Vagina (tissue), 2 donors: ENCODE measurements at regions not wholly inside any gene's neighbourhood (a gene's known extent, or its start where the extent isn't known, plus 50 kb on each side); places are given as distances from the start of the nearest gene placed in this dataset.
"Not testable (repeated sequence)": the region's sequence is repeated elsewhere in the genome, so short reads cannot be mapped to it uniquely, and the experiment has no call there.

Experiments used
- DNase-seq, 2 donors: peaks; one replicate each; pipeline ENCODE4 v3.0.0-alpha.2; 2017; ENCODE audit errors: extremely low spot score in 2 of 2
- H3K27ac ChIP-seq: fragments of 200-600 bp; sonication (generic); one replicate; pipeline ENCODE4 v1.5.1; 2019
- H3K27me3 ChIP-seq: fragments of 200-600 bp; sonication (generic); one replicate; pipeline ENCODE4 v1.5.1; 2019
- H3K36me3 ChIP-seq, 2 donors: fragments of 200-600 bp; sonication (generic); one replicate each; pipeline ENCODE4 v1.5.1; 2017 to 2019
- H3K4me1 ChIP-seq: fragments of 200-600 bp; sonication (generic); one replicate; pipeline ENCODE4 v1.5.1; 2019
- H3K4me3 ChIP-seq, 2 donors: fragments of 200-600 bp; sonication (generic); 1 replicate in 1 of 2; 2 replicates in 1 of 2; pipeline ENCODE4 v1.5.1; 2016 to 2019
- H3K9me3 ChIP-seq: fragments of 200-600 bp; sonication (generic); one replicate; pipeline ENCODE4 v1.5.1; 2019
- CTCF ChIP-seq, 3 experiments: fragments of 450-650 bp in 2 of 3; fragments of 200-600 bp in 1 of 3; sonication (generic) in 1 of 3; IDR thresholded peaks; one replicate each; pipeline ENCODE4 v1.5.1; 2017 to 2019; ENCODE audit warnings: antibody characterized with exemption in 3 of 3, mild to moderate bottlenecking in 2 of 3, moderate library complexity in 2 of 3
- POLR2A ChIP-seq, 2 donors: fragments of 450-650 bp; IDR thresholded peaks; one replicate each; pipeline ENCODE4 v1.6.1; 2017; ENCODE audit warnings: antibody characterized with exemption in 2 of 2, mild to moderate bottlenecking in 2 of 2, moderate library complexity in 2 of 2
- POLR2AphosphoS5 ChIP-seq, 2 donors: sonication (generic); formaldehyde crosslinking; IDR thresholded peaks; one replicate each; pipeline ENCODE4 v1.9.0; 2017; ENCODE audit warnings: antibody characterized with exemption in 2 of 2, mild to moderate bottlenecking in 2 of 2, low read depth in 1 of 2; ENCODE audit not compliant: insufficient read depth in 1 of 2
- intact Hi-C: fragments of 100-400 bp; cut with DNase I; formaldehyde crosslinking; loops from one replicate; pipeline ENCODE4 v1.15.1; 2023

- intact Hi-C loops: no loop called here
- no peak for TF ChIP-seq CTCF (IDR thresholded peaks at IDR 0.05)
- TF ChIP-seq POLR2A (IDR thresholded peaks at IDR 0.05): no peak
- no peak for TF ChIP-seq POLR2AphosphoS5 (IDR thresholded peaks at IDR 0.05; ENCODE audit: insufficient read depth in 1 of 2, low read depth in 1 of 2)
Observed at GRCh38 chr4:12492730-12493393, 991.3 kb downstream of the RAB28 start.

GRCh38 chr4:12488672-12489071, 995.5 kb downstream of the RAB28 start:
- H3K9me3 ChIP-seq: no peaks in the 10 kb centered on the region
- no peak overlapping the region for H3K27ac ChIP-seq
- no peaks in the 10 kb centered on the region for H3K36me3 ChIP-seq
- DNase-seq: no peak
- no peak for TF ChIP-seq CTCF (IDR thresholded peaks at IDR 0.05)
- no peak for TF ChIP-seq POLR2AphosphoS5 (IDR thresholded peaks at IDR 0.05; ENCODE audit: insufficient read depth in 1 of 2, low read depth in 1 of 2)
- no peak for TF ChIP-seq POLR2A (IDR thresholded peaks at IDR 0.05)
- intact Hi-C loops: no loop called here
- H3K27me3 ChIP-seq: no peaks in the 10 kb centered on the region
- H3K4me1 ChIP-seq: no peaks in the 10 kb centered on the region
- H3K4me3 ChIP-seq: no peak overlapping the region

More at GRCh38 chr4:12492730-12493393, 991.3 kb downstream of the RAB28 start:
- H3K4me1 ChIP-seq: no peaks in the 10 kb centered on the region
- no peaks in the 10 kb centered on the region for H3K9me3 ChIP-seq
- H3K4me3 ChIP-seq: no peak overlapping the region
- H3K27ac ChIP-seq: no peak overlapping the region
- DNase-seq: no peak
- no peaks in the 10 kb centered on the region for H3K36me3 ChIP-seq
- H3K27me3 ChIP-seq: no peaks in the 10 kb centered on the region

GRCh38 chr4:12487000-12487399, 997.1 kb downstream of the RAB28 start:
- Histone ChIP-seq H3K9me3 (no peaks in the 10 kb centered on the region), H3K27ac (no peak overlapping the region), H3K4me1 (no peaks in the 10 kb centered on the region), H3K4me3 (no peak overlapping the region), H3K27me3 (no peaks in the 10 kb centered on the region), H3K36me3 (no peaks in the 10 kb centered on the region)
- intact Hi-C loops: no loop called here
- DNase-seq: no peak
- TF ChIP-seq POLR2A (IDR thresholded peaks at IDR 0.05) (no peak), CTCF (IDR thresholded peaks at IDR 0.05) (no peak), POLR2AphosphoS5 (IDR thresholded peaks at IDR 0.05; ENCODE audit: insufficient read depth in 1 of 2, low read depth in 1 of 2) (no peak)

GRCh38 chr4:12472087-12472486, 1012.1 kb downstream of the RAB28 start:
- DNase-seq: no peak
- intact Hi-C loops: no loop called here
- Histone ChIP-seq H3K4me1 (no peaks in the 10 kb centered on the region), H3K4me3 (no peak overlapping the region), H3K27ac (no peak overlapping the region), H3K9me3 (no peaks in the 10 kb centered on the region), H3K27me3 (no peaks in the 10 kb centered on the region), H3K36me3 (no peaks in the 10 kb centered on the region)
- TF ChIP-seq POLR2AphosphoS5 (IDR thresholded peaks at IDR 0.05; ENCODE audit: insufficient read depth in 1 of 2, low read depth in 1 of 2): no peak
- no peak for TF ChIP-seq CTCF (IDR thresholded peaks at IDR 0.05)
- TF ChIP-seq POLR2A (IDR thresholded peaks at IDR 0.05): no peak

GRCh38 chr4:12471193-12471592, 1012.9 kb downstream of the RAB28 start:
- intact Hi-C loops: no loop called here
- no peak overlapping the region for H3K4me3 ChIP-seq
- no peaks in the 10 kb centered on the region for H3K4me1 ChIP-seq
- H3K36me3 ChIP-seq: no peaks in the 10 kb centered on the region
- H3K27ac ChIP-seq: no peak overlapping the region
- TF ChIP-seq POLR2AphosphoS5 (IDR thresholded peaks at IDR 0.05; ENCODE audit: insufficient read depth in 1 of 2, low read depth in 1 of 2): no peak
- TF ChIP-seq POLR2A (IDR thresholded peaks at IDR 0.05): no peak
- TF ChIP-seq CTCF (IDR thresholded peaks at IDR 0.05): no peak
- no peaks in the 10 kb centered on the region for H3K9me3 ChIP-seq
- H3K27me3 ChIP-seq: no peaks in the 10 kb centered on the region
- no peak for DNase-seq

GRCh38 chr4:12461576-12461975, 1022.6 kb downstream of the RAB28 start:
- DNase-seq, intact Hi-C loops: not testable (repeated sequence)

More at GRCh38 chr4:12461576-12461975, 1022.6 kb downstream of the RAB28 start:
- H3K4me3 ChIP-seq, H3K36me3 ChIP-seq, H3K27me3 ChIP-seq, H3K9me3 ChIP-seq, H3K27ac ChIP-seq, H3K4me1 ChIP-seq: not testable (repeated sequence)
